ENCODE measurements at regions not wholly inside any gene's neighbourhood (a gene's known extent, or its start where the extent isn't known, plus 50 kb on each side); places are given as distances from the start of the nearest gene placed in this dataset.

- ChIA-PET POLR2A (no interaction called here), CTCF (no interaction called here)
- no peak for DNase-seq
- no peaks in the 10 kb centered on the region for H3K4me1 Mint-ChIP-seq (ENCODE audit: low read depth)
- no peak for TF ChIP-seq CTCF (IDR thresholded peaks at IDR 0.05)
- no peak overlapping the region for H3K27ac ChIP-seq (ENCODE audit: low read depth in 1 of 2, low read length in 2 of 2)
- H3K27me3 Mint-ChIP-seq, result no peaks in the 10 kb centered on the region
- no peaks in the 10 kb centered on the region for H3K27me3 ChIP-seq (ENCODE audit: control insufficient read depth in 1 of 2, insufficient read depth in 2 of 2, low read length in 2 of 2)
- intact Hi-C loops (cut with DNase I, micrococcal nuclease), result no loop called here
- no peak overlapping the region for H3K4me3 ChIP-seq (ENCODE audit: low read length)
- no peaks in the 10 kb centered on the region for H3K36me3 Mint-ChIP-seq (ENCODE audit: low read depth)
- no peak overlapping the region for H3K4me3 Mint-ChIP-seq
- H3K4me1 ChIP-seq (ENCODE audit: insufficient read depth, low read length), result no peaks in the 10 kb centered on the region
- H3K36me3 ChIP-seq (ENCODE audit: insufficient read depth, low read length), result no peaks in the 10 kb centered on the region
- H3K9me3 ChIP-seq (ENCODE audit: control insufficient read depth in 1 of 2, insufficient read depth in 1 of 2, low read length in 2 of 2), result no peaks in the 10 kb centered on the region
- no peaks in the 10 kb centered on the region for H3K9me3 Mint-ChIP-seq
- no peak overlapping the region for H3K27ac Mint-ChIP-seq
- no peak for ATAC-seq (ENCODE audit: poor library complexity)
Measured at GRCh38 chr2:185436787-185437372, 301.7 kb upstream of the FSIP2 start.

DNA sequence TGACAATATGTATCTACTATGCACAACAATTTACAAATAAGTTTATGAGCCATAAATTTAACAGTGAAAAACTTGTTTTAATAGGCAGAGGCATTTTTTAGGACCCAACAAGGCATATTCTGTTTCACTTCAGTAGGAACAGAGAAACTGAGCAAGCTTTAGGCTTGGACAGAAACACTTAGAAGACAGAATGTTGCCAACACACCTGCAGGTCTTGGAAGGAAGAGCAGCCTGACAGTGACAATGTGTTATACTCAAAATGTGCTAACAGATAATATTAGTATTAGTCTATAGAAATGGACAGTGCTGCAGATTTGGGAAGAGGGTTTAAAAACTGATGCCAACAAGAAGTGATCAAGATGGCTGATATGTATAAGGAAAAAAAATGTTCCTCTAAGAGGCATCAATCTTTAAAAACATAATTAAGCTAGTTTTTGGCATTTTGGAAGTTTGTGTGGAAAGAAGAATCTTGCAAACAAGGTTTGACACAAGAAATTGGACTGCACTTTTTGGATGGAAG lies 297.1 kb upstream of the FSIP2 start:
- H3K9me3 ChIP-seq (ENCODE audit: control insufficient read depth in 1 of 2, insufficient read depth in 1 of 2, low read length in 2 of 2), result no peaks in the 10 kb centered on the region
- Mint-ChIP-seq H3K27me3 (no peaks in the 10 kb centered on the region), H3K4me3 (no peak overlapping the region), H3K4me1 (ENCODE audit: low read depth) (no peaks in the 10 kb centered on the region), H3K27ac (no peak overlapping the region), H3K36me3 (ENCODE audit: low read depth) (no peaks in the 10 kb centered on the region), H3K9me3 (peaks cover 2% of the 10 kb centered on the region)
- ChIA-PET POLR2A (no interaction called here), CTCF (no interaction called here)
- no peak for TF ChIP-seq CTCF (IDR thresholded peaks at IDR 0.05)
- H3K36me3 ChIP-seq (ENCODE audit: insufficient read depth, low read length), result no peaks in the 10 kb centered on the region
- H3K27me3 ChIP-seq (ENCODE audit: control insufficient read depth in 1 of 2, insufficient read depth in 2 of 2, low read length in 2 of 2), result no peaks in the 10 kb centered on the region
- no peaks in the 10 kb centered on the region for H3K4me1 ChIP-seq (ENCODE audit: insufficient read depth, low read length)
- DNase-seq, result no peak
- no peak overlapping the region for H3K27ac ChIP-seq (ENCODE audit: low read depth in 1 of 2, low read length in 2 of 2)
- H3K4me3 ChIP-seq (ENCODE audit: low read length), result no peak overlapping the region
- intact Hi-C loops (cut with DNase I, micrococcal nuclease), result no loop called here
- ATAC-seq (ENCODE audit: poor library complexity), result no peak

DNA sequence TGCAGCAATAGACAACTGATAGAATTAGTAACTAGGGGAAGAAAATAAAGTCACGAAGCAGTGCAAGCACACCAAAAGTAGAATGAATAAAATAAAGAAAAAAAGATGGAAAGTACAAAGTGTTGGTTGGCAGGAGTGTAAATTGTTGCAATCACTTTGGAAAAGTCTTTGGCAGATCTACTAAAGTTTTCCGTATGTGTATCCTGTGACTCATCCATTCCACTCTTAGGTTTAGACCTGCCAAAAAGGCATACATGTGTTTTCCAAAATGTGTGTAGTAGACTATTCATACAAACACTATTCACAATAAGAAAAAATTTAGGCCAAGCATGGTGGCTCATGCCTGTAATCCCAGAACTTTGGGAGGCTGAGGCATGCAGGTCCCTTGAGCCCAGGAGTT lies 282.1 kb upstream of the FSIP2 start:
- no peaks in the 10 kb centered on the region for H3K4me1 ChIP-seq (ENCODE audit: insufficient read depth, low read length)
- H3K4me3 Mint-ChIP-seq, result no peak overlapping the region
- H3K9me3 ChIP-seq (ENCODE audit: control insufficient read depth in 1 of 2, insufficient read depth in 1 of 2, low read length in 2 of 2), result no peaks in the 10 kb centered on the region
- no peaks in the 10 kb centered on the region for H3K4me1 Mint-ChIP-seq (ENCODE audit: low read depth)
- ATAC-seq (ENCODE audit: poor library complexity), result no peak
- no peaks in the 10 kb centered on the region for H3K27me3 Mint-ChIP-seq
- peaks cover 15% of the 10 kb centered on the region for H3K9me3 Mint-ChIP-seq
- CTCF ChIA-PET, result no interaction called here
- intact Hi-C loops (cut with DNase I, micrococcal nuclease), result no loop called here
- DNase-seq, result no peak
- no peak overlapping the region for H3K27ac Mint-ChIP-seq
- H3K36me3 ChIP-seq (ENCODE audit: insufficient read depth, low read length), result no peaks in the 10 kb centered on the region
- no peak overlapping the region for H3K4me3 ChIP-seq (ENCODE audit: low read length)
- H3K27me3 ChIP-seq (ENCODE audit: control insufficient read depth in 1 of 2, insufficient read depth in 2 of 2, low read length in 2 of 2), result no peaks in the 10 kb centered on the region
- no peak for TF ChIP-seq CTCF (IDR thresholded peaks at IDR 0.05)
- H3K36me3 Mint-ChIP-seq (ENCODE audit: low read depth), result no peaks in the 10 kb centered on the region
- no peak overlapping the region for H3K27ac ChIP-seq (ENCODE audit: low read depth in 1 of 2, low read length in 2 of 2)
- POLR2A ChIA-PET, result no interaction called here

Measured in CD4-positive, alpha-beta T cell (primary cell).